Transverse colon (tissue), 4 donors: ENCODE measurements at regions not wholly inside any gene's neighbourhood (a gene's known extent, or its start where the extent isn't known, plus 50 kb on each side); places are given as distances from the start of the nearest gene placed in this dataset.

ENCODE experiments used
- DNase-seq: peaks from one replicate; pipeline ENCODE4 v3.0.0-alpha.2; 2019
- H3K27ac ChIP-seq, 4 donors: fragments of 200-600 bp; sonication (generic); 2 replicates each; pipeline ENCODE4 v1.5.1; 2016 to 2018; ENCODE audit warnings: inconsistent platforms in 4 of 4
- H3K27me3 ChIP-seq: fragments of 200-600 bp; sonication (generic); 2 replicates; pipeline ENCODE4 v1.5.1; 2017; ENCODE audit warnings: inconsistent platforms
- H3K36me3 ChIP-seq, 4 donors: fragments of 200-600 bp; sonication (generic); 2 replicates each; pipeline ENCODE4 v1.5.1; 2017 to 2019; ENCODE audit warnings: inconsistent platforms in 4 of 4
- H3K4me1 ChIP-seq, 4 donors: fragments of 200-600 bp; sonication (generic); 2 replicates each; pipeline ENCODE4 v1.5.1; 2017 to 2020; ENCODE audit warnings: inconsistent platforms in 4 of 4
- H3K4me3 ChIP-seq, 4 donors: fragments of 200-600 bp; sonication (generic); 1 replicate in 1 of 4; 2 replicates in 3 of 4; pipeline versions ENCODE4 v1.5.1 to v1.6.1; 2017 to 2019; ENCODE audit warnings: inconsistent platforms in 4 of 4
- H3K9me3 ChIP-seq, 2 donors: fragments of 200-600 bp; sonication (generic); 2 replicates each; pipeline ENCODE4 v1.5.1; 2017 to 2019; ENCODE audit warnings: inconsistent platforms in 2 of 2
- EP300 ChIP-seq: sonication (generic); formaldehyde crosslinking; IDR thresholded peaks from one replicate; pipeline ENCODE4 v1.6.1; 2017; ENCODE audit warnings: antibody characterized with exemption, low read depth
- POLR2A ChIP-seq: fragments of 450-650 bp; IDR thresholded peaks from one replicate; pipeline ENCODE4 v1.6.1; 2016; ENCODE audit warnings: antibody characterized with exemption, mild to moderate bottlenecking, moderate library complexity
- POLR2AphosphoS5 ChIP-seq, 3 donors: sonication (generic); formaldehyde crosslinking; IDR thresholded peaks; one replicate each; pipeline ENCODE4 v1.6.1; 2016; ENCODE audit warnings: antibody characterized with exemption in 3 of 3
- WGBS, 2 donors: methylation state at CpG; one replicate each; pipeline ENCODE4 v1.1.5; 2018; ENCODE audit warnings: low coverage in 1 of 2; 5-methylcytosine and 5-hydroxymethylcytosine counted together
- in situ Hi-C, 4 donors: fragments of 200-750 bp; cut with MboI; loops; one replicate each; pipeline versions ENCODE4 v1.15.0 to v1.15.1; 2017; ENCODE audit warnings: low sequenced_read_pairs in 3 of 4, low pct_ligation_motif_present in 1 of 4, low pct_unique_long_range_greater_than_20kb in 1 of 4
- intact Hi-C: fragments of 100-400 bp; cut with DNase I; formaldehyde crosslinking; loops from one replicate; pipeline ENCODE4 v1.15.1; 2023; ENCODE audit warnings: low total_unique reads
- TF ChIP-seq, protein P1 (sequence below), 5 experiments: fragments of 200-600 bp in 3 of 5; fragments of 450-650 bp in 2 of 5; sonication (generic) in 3 of 5; IDR thresholded peaks; 1 replicate in 2 of 5; 2 replicates in 3 of 5; pipeline ENCODE4 v1.5.1; 2016 to 2017; ENCODE audit warnings: antibody characterized with exemption in 5 of 5, inconsistent platforms in 3 of 5, mild to moderate bottlenecking in 2 of 5, moderate library complexity in 1 of 5

DNA sequence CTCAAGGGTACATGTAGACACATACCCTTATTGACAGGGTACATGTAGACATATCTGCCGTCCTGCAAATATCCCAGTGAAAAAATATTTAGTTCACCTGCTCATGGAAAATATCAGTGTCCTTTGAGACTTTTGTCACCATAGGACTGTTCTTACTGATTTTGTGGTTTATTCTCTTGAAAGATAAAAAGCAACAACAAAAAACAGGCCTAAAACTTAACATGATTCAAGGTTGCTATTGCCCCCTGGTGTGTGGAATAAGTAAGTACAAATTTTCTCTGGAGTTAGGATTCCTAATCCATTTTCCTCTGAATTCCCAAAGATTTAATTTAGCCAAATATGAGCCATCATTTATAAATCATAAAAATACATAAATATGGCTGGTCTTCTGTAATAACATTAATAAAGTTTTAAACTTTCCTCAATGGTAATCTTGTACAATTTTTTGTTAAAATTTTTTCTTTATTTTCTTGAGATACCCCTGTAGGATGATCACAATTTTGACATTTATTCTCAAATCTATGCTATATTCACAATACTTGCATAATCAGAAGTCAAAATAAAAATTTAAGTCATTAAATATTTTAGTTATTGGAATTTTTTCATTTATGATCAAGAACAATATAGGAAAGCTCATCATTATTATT, 741.4 kb upstream of the POT1 start:
- TF ChIP-seq, protein P1, sequence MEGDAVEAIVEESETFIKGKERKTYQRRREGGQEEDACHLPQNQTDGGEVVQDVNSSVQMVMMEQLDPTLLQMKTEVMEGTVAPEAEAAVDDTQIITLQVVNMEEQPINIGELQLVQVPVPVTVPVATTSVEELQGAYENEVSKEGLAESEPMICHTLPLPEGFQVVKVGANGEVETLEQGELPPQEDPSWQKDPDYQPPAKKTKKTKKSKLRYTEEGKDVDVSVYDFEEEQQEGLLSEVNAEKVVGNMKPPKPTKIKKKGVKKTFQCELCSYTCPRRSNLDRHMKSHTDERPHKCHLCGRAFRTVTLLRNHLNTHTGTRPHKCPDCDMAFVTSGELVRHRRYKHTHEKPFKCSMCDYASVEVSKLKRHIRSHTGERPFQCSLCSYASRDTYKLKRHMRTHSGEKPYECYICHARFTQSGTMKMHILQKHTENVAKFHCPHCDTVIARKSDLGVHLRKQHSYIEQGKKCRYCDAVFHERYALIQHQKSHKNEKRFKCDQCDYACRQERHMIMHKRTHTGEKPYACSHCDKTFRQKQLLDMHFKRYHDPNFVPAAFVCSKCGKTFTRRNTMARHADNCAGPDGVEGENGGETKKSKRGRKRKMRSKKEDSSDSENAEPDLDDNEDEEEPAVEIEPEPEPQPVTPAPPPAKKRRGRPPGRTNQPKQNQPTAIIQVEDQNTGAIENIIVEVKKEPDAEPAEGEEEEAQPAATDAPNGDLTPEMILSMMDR (IDR thresholded peaks at IDR 0.05), result peak; percentile 9 to 41 (median 25)
- TF ChIP-seq EP300 (no peak), POLR2AphosphoS5 (IDR thresholded peaks at IDR 0.05) (no peak), POLR2A (no peak)
- no peak overlapping the region for H3K27ac ChIP-seq
- WGBS, 2 donors, result 91 to 100% methylated on average over 1 of the region's 1 CpG
- H3K4me3 ChIP-seq, result no peak overlapping the region
- in situ Hi-C loops, result loop anchor here in 1 of 4 donors (25.0 kb wide), 1 partner anchor 609 kb away; no protein-coding TSS in a partner anchor
- H3K36me3 ChIP-seq, result no peaks in the 10 kb centered on the region
- no peaks in the 10 kb centered on the region for H3K9me3 ChIP-seq
- H3K4me1 ChIP-seq, result no peaks in the 10 kb centered on the region
- no peaks in the 10 kb centered on the region for H3K27me3 ChIP-seq
- DNase-seq, result no peak
- intact Hi-C loops, result no loop called here

DNA sequence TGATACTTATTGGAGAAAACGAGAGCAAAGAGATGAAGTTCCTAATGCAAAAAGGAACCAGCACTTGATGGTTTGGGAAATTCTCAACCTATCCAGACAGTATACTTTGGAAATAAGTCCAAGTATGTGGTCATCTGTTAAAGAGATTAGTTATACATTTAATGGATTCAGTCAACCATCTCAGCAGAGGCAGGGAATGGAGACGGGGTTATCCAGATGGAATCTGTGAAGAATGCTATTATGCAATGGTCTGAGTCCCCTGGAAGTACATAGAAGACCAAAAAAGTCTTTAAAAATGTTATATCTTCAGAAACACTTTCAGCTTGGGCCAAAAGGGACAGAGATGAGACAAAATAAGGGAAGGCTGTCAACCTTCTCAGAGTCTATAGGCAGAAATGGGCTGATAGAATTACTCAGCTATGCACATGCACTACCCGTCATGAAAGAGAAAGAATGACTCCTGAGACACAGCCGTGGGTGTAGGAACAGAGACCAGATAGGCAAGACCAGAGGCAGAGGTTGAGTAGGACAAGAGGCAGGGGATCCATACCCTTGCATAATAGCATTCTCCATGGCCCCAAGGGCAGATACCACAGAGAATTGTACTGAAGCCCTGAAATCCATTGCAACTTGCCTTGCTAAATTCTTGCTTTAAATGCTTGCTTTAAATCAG, 738.8 kb upstream of the POT1 start:
- DNase-seq, result no peak
- Histone ChIP-seq H3K4me3 (no peak overlapping the region), H3K9me3 (no peaks in the 10 kb centered on the region), H3K27ac (no peak overlapping the region), H3K27me3 (no peaks in the 10 kb centered on the region), H3K36me3 (no peaks in the 10 kb centered on the region), H3K4me1 (no peaks in the 10 kb centered on the region)
- intact Hi-C loops, result no loop called here
- 73 to 75% methylated on average over 3 to 4 of the region's 4 CpGs for WGBS, 2 donors
- TF ChIP-seq, protein P1 (IDR thresholded peaks at IDR 0.05), result no peak
- no peak for TF ChIP-seq POLR2AphosphoS5 (IDR thresholded peaks at IDR 0.05)
- TF ChIP-seq EP300, result no peak
- no peak for TF ChIP-seq POLR2A
- in situ Hi-C loops, result loop anchor here in 1 of 4 donors (25.0 kb wide), 1 partner anchor 606 kb away; no protein-coding TSS in a partner anchor

DNA sequence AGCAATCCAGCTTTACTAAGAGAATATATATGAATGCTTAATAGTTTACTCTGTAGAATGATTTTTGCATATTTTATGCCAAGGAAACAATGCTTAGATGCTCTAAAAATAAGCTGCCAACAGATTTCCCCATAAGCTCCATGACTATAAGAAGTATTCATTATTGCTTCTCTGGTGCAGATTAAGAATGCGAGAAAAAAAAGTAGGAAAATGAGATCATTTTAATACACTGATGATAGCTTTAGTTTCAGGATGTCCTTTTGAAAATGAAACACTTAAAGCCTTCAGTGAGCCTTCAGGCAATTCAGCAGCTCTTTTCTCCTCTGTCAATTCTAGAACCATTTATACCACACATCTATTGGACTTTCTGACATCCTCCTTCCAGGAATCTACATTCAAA, 735.0 kb upstream of the POT1 start:
- Histone ChIP-seq H3K9me3 (no peaks in the 10 kb centered on the region), H3K27ac (no peak overlapping the region), H3K36me3 (no peaks in the 10 kb centered on the region), H3K4me1 (no peaks in the 10 kb centered on the region), H3K4me3 (no peak overlapping the region), H3K27me3 (no peaks in the 10 kb centered on the region)
- TF ChIP-seq EP300, result no peak
- TF ChIP-seq POLR2A, result no peak
- TF ChIP-seq POLR2AphosphoS5 (IDR thresholded peaks at IDR 0.05), result no peak
- TF ChIP-seq, protein P1 (IDR thresholded peaks at IDR 0.05), result no peak
- intact Hi-C loops, result no loop called here
- in situ Hi-C loops, result loop anchor here in 1 of 4 donors (25.0 kb wide), 1 partner anchor 602 kb away; no protein-coding TSS in a partner anchor
- no peak for DNase-seq
- WGBS, 2 donors, result 91 to 100% methylated on average over 1 of the region's 1 CpG

DNA sequence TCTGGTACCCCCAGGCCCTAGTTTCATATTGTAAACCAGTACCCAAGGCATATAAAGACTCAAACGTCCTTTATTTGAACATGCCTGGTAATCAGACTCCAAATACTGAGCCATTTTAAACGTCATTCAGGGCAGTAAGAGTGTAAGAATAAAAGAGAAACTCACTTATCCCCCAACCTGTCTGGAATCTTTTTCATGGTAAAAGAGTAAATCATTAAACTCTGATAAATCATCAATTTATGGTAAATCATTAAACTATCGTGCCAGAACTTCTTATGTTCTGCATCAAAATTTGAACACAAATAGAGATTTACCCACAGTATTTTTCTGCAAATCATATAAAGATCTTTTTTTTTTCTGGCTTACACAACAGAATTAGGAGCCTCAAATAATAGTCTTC, 734.3 kb upstream of the POT1 start:
- H3K27me3 ChIP-seq, result no peaks in the 10 kb centered on the region
- 23 to 51% methylated on average over 3 of the region's 3 CpGs for WGBS, 2 donors
- H3K4me1 ChIP-seq, result no peaks in the 10 kb centered on the region
- in situ Hi-C loops (loop anchor here in 1 of 4 donors (25.0 kb wide), 1 partner anchor 602 kb away; no protein-coding TSS in a partner anchor), intact Hi-C loops (no loop called here)
- TF ChIP-seq POLR2AphosphoS5 (IDR thresholded peaks at IDR 0.05) (no peak), EP300 (no peak), POLR2A (no peak)
- TF ChIP-seq, protein P1 (IDR thresholded peaks at IDR 0.05), result no peak
- H3K36me3 ChIP-seq, result no peaks in the 10 kb centered on the region
- no peak for DNase-seq
- no peak overlapping the region for H3K27ac ChIP-seq
- H3K9me3 ChIP-seq, result no peaks in the 10 kb centered on the region
- no peak overlapping the region for H3K4me3 ChIP-seq
